NCI-H2196 (cell line): ENCODE measurements at regions not wholly inside any gene's neighbourhood (a gene's known extent, or its start where the extent isn't known, plus 50 kb on each side); places are given as distances from the start of the nearest gene placed in this dataset.
"Not testable (repeated sequence)": the region's sequence is repeated elsewhere in the genome, so short reads cannot be mapped to it uniquely, and the experiment has no call there.

Experiments used
- DNase-seq: peaks from one replicate; lab custom pipeline; 2025; ENCODE audit not compliant: unreplicated experiment; lab: John Stamatoyannopoulos, UW

DNA sequence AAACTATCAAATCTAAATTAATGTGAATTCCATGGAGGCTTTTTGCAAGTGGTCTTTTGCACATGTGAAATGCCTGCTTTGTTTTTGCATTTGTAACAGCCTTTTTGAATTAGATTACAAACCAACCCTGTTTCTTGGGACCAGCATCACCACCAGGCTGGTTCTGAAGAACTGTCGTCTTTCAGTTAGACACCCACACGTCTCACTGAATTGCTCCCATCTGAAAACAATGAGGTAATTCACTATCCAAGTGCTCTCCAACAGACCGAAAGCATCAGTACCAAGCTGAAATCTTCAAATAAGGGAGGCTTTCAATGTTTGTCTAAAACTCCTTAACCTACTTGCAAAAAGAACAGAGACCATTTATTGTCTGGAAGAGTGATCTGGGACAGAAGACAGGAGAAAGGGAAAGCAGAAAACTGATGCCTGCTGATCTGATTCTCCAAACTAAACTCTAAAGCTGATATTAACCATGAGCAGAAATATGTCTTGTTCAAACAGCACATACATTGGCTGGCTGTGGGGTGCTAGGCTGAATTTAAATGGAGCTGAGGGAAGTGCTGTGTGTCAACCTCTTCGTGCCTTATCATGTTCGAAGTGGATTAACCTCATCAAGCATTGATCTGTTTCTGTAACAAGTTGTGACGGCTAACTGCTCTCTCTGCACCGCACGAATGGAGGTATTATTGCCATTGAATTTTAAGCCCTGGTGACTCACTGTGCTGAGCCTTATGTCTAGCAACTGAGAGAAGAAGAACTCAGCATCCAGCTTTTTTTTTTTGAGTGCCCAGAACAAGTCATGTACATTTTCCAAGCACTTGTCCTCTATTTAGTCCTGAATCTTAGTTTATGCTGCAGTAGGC lies 213.7 kb upstream of the P2RY1 start:
- DNase-seq = no peak

DNA sequence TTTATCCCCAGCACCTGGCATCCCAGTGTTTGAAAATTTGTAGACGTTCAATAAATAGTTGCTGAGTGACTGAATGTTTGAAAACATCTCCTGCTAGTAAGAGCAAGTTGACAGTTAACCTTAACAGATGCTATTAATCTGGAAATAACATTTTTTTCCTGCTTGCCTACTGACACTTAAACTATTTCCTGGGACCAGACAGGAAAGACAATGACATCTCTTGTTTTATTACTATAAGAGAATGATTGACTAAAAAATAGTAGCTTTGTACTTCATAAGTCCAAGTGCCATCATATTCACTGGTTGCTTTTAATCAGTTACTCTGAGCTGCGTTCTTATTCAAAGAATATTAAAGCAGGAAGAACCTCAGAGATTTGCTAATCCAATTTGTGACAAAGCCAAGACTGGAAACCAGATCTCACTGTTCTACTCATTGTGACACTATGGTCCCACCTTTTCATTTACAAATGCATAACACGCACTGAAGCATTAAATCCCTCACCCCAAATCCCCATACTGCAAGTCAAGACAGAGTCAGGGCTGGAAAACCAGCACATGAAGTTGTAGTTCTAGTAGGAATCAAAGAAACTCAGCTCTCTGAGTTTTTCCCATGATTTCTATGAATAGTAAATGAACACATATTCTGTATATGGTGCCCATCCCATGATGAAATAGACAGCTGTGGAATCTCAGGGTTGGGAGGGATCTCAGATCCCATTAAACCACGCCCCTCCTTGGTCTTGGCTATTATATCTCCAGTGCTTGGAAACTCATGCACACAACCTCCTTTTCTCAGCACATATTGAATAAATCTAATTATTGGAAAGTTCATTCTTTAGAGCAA lies 212.7 kb upstream of the P2RY1 start:
- DNase-seq = no peak

DNA sequence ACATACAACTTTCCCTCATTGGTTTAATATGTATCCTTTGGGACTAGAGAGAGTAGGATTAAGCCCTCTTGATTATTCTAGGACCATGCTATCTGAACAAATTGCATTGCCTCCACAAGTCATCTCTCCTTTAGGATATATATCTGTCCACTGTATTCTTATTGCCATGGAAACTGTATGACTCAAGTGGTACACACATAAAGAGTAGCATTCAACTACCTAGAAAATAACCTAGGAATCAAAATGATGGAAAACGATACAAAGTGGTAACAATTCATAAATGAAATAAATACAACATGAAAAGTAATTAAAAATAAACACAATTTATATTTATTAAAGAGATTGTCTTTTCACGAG lies 212.1 kb upstream of the P2RY1 start:
- DNase-seq = no peak

DNA sequence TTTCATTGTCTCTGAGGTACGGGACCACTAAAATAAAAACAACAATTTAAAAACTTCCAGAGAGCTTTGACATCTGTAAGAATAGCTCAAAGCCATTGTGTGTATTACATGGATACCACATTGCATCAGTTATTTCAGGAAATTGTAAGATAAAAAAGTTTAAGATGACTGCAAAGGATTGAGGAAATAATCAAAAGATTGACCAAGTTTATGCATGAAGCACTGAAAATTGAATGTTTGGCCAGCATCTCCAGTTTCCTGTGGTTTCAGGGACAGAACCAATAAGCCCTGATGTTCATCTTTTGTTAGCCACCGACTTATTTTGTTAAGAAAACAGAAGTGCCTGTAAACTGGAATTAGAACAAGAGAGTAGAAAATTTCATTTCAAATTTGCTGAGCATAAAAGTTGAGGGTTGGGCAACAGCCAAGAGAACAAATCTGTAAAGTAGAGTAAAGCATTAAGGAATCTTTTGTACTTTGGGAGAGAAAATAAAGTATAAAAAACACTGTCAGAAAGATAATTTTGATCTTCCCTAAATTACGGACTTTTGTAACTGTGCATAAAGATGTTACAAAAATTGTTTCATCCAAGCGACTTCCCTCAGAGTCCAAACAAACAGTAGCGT lies 211.5 kb upstream of the P2RY1 start:
- no peak for DNase-seq

DNA sequence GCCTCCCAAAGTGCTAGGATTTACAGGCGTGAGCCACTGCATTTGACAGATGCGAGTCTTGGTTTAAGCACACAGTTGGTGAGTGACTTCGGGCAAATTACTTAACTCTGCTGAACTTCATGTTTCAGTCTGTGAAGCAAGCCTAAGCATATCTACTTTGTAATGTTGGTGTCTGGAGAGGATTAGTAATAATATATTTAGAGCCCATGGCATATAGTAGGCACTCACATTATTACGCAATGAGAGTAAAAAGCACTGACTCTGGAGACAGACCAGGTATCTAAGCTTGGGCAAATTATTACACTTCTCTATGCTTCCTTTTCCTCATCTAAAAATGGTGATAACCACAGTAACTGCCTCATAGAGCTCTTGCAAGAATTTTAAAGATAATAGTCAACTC lies 208.7 kb upstream of the P2RY1 start:
- no peak for DNase-seq

DNA sequence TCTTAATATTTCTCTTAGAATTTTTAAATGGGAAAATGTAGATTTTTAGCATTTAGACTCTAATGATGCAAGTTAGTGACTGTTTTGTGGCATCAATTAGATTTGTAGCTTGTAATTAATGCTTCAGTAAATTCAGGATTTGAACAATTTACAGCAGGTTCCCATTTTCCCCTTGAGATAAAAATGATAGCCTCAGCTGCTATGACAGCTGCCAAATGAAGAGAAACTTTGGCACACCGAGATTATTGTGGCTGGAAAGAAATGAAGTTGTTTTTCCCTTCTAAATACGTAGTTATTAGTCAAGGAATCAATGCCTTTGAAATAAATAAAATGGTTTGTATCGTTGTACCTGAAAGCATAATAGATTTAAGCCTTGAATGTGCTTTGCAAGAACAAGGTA lies 206.4 kb upstream of the P2RY1 start:
- DNase-seq = no peak

DNA sequence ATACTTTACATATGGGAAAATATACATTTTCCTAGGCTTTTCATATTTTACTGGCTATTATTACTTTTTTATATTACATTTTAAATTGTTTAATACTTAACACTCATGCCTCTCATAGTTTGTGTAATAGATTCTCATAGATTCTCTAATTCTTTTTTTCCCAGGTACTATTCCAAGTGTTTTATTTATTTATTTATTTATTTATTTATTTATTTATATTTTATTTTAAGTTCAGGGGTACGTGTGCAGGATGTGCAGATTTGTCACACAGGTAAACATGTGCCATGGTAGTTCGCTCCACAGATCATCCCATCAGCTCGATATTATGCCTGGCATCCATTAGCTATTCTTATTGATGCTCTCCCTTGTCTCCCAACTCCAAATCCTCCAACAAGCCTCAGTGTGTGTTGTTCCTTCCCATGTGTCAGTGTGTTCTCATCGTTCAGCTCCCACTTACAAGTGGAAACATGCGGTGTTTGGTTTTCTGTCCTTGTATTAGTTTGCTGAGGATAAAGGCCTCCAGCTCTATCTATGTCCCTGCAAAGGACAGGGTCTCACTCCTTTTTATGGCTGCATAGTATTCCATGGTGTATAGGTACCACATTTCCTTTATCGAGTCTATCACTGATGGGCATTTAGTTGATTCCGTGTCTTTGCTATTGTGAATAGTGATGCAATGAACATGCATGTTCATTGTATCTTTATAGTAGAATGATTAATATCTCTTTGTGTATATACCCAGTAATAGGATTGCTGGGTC lies 205.4 kb upstream of the P2RY1 start:
- DNase-seq = no peak

DNA sequence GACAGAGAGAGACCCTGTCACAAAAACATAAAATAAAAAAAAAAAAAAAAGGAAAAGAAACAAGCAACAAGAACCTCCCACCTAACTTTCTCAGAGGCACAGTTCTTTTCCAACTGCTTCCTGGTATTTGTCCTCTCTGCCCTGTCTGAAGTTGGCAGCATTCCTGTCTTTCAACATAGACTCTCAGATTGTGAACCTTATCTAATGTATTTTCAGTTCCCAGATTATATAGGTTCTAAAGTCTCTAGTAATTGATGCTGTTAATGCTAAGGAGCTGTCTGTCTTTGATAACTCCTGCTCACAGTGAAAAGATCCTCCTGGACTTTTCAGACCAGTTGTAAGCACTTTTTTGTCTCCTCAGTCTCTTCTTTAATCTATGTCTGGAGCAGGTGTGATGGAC lies 199.5 kb upstream of the P2RY1 start:
- DNase-seq = no peak

DNA sequence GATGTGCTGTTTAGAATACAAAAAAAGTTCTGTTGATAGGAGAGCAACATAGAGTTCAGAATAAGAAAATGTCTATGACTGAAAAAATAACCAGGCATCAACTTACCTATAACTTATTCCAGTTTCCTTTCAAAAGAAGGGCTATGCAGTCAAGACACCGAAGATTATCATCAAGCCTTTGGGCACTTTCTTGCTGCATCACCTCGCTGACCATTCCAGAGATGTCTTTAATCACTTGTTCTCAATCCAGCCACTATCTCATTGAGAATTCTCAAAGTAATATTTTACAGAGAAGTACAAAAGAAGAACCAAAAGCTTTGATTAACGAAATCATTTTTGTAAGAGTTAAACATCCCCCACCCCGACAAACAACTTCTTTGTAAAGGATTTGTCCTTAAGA lies 198.3 kb upstream of the P2RY1 start:
- DNase-seq = no peak

DNA sequence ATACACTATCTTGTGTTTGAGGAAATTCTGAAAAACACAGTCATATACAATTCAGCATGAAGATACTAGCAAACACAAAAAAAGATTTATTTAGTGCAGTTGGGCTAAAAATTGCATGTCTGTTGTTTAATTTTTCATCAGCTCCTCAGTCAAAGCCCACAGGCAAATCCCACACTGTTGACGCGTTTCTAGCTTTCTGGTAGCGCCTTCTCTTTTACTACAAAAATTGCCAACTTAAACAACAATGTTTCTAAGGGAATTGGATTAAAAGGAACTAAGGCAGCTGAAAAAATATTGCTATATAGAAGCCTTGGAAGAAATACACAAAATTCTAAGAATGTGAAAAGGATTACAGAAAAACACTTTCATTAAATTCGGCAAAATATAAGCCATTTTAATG lies 196.7 kb upstream of the P2RY1 start:
- DNase-seq = no peak

DNA sequence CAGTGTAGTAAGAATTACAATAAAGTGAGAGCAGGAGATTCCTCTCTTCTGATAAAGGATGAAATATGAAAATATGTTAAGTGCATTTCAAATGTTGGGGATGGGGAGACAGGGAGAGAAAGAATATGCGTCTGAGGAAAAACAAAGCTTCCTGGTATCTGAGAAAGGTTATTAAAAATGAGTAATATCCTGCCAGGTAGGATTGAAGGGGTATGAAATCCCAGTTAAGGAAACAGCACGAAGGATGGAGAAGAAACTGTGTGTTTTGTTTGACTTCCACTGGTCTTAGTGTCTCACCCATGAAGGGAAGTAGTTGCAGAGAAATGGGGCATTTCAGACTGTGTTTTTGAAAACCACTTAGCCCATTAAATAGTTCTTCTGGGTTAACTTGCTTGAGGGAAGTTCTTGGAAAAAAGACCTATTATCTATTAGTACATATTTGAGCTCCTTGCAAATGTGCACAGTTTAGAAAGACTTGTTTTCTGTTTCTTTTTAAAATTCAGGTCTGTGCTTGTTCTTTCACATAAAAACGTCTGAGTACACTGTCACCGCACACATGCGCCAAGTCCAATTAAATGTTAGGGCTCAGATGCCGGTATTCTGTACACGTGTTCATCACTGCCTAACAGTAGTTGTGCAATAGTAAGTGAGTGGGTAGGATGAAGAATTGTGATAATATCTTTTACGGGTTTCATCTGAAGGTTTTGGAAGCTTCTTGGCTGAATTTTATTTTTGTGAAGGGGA lies 196.1 kb upstream of the P2RY1 start:
- DNase-seq = no peak

DNA sequence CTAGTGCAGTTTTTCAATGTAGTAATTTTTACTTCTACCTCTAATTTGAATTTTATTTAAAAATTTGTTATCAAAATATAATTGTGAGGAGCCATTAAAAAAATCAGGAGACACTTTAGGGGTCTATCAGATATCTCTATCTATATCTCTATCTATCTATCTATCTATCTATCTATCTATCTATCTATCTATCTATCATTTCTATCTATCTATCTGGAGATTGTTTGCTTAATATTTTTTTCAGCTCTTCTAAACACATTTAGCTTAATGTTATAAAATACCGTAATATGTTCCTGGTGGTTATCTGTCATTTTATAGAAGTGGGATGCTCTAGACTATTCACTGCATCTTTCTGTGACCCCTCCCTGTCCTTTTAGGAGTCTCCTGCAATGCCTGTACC lies 193.7 kb upstream of the P2RY1 start:
- DNase-seq = no peak

DNA sequence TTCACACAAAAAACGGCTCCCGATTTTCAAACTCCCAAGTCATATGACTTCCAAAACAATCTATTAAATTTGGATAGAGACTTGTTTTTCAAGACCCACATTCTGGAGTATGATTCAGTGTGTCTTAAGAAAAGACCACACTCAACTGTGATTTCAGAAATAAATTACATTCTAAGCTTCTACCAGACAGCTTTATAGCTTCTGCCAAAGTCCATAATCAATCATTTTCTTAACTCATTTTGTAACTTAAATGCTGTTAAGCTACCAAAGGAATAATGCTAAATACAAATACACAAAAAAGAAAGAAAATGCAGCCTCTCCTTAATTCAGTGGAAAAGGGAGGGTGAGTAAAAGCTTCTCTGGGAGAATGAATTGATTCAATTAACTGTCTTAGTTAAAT lies 192.3 kb upstream of the P2RY1 start:
- DNase-seq = no peak

DNA sequence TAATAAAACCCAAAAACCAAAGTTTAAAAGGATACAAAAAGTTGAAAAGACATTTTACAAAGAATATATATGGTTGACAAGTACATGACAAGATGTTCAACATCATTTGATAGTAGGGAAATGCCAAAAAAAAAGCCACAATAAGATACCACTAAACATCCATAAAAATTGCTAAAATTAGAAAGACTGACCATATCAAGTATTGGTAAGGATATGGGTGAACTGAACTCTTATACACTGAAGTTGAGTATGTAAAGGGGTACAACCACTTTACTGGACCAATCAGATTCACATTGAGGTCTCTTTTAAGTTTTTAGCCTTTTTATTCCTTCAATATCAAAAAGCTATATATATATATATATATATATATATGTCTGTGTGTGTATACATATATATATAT lies 190.5 kb upstream of the P2RY1 start:
- DNase-seq = no peak

DNA sequence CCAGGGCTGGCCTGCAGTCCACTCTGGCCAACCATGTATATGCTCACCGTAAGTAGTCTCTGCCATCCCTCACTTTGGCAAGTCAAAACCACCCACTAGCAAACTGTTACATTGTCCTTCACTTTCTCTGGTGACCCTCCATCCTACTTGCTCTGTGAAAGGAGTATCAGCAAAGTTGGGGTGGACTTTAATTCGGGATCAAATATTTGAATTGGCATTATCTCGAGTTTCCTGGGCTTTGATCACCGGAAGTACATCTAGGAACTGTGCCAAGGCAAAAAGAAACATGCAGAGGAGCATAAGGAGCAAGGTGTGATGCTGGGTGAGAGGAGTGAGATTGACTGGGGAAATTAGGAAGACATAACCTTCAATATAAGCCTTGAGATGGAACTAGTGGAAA lies 188.9 kb upstream of the P2RY1 start:
- no peak for DNase-seq

DNA sequence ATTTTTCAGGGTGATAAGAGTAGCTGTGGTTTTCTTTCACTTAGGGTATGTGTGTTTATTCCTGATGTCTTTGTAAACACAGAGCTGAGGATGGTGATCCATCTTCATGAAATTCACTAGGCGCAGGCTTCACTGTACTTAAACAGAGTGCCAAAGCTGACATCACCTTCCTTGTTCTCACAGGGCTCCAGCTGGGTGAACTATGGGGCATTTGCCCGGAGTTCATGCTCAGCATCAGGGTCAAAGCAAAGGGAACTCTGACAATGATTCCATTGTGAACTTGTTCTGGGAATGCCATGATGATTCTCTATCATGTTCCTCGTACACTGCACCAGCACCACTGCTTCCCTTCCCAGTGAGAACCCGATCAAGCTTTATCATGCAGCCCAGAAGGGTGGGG lies 184.8 kb upstream of the P2RY1 start:
- DNase-seq = peak; percentile 3

DNA sequence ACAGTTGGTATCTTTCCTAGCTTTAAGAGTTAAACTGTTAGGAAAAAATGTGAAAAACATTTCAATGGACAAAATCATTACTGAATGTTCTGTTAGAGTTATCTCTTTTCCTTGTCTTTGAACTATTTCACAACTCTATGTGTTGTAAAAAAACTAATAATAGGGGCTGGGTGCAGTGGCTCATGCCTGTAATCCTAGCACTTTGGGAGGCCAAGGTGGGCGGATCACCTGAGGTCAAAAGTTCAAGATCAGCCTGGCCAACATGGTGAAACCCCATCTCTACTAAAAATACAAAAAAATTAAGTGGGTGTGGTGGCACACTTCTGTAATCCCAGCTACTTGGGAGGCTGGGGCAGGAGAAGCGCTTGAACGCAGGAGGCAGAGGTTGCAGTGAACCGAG lies 184.0 kb upstream of the P2RY1 start:
- DNase-seq = not testable (repeated sequence)

DNA sequence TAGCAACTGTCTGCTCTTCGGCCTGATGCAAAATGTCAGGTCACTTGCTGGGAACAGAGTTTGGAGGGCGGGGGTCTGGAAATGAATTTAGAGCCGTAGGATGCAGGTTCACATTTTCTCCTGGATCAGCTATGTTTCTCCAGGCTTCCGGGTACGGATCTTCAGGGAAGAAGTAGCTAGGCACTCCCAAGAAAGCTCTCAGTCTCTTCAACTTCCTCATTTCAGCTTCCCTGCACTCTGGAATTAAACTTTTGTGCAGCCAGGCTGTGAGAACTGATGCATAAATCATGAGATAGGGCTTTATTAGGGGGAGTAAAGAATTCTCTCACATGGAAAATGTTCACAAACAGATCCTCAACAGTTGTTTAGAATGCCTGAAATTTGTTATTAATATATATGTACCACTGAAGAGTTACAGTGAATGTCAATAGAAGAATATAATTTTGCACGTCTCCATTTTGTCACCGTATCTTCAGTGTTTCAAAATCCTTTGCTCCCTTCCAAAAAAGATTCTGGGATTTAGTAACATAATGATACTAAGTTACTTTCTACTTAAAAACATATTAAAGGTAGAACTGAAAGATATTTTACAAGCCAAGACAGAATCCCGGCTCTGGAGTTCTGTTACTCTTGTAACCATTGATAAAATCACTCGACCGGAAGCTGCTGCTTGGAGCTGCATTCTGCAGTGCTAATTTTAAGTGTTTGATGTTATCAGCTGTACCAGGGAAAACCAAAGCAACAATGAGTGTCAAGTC lies 178.5 kb upstream of the P2RY1 start:
- no peak for DNase-seq

DNA sequence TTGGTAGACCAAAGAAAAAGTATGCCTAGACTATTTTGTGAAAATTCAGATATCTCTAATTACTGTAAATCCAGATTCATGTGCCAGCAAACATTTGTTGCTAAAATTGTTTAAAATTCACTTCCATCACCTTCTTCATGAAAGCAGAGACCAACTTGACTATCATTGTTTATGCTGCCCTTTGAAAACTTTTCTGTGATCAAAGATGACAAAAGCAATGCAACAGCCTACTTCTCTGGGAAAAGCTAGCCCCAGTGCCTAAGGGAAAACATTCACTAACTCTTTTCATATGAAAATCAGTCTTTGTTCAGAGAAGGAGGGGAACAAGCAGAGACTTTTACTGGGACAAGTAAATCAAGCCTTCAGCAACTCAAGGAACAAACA lies 178.0 kb upstream of the P2RY1 start:
- no peak for DNase-seq
